GM12891 (cell line): ENCODE measurements at regions not wholly inside any gene's neighbourhood (a gene's known extent, or its start where the extent isn't known, plus 50 kb on each side); places are given as distances from the start of the nearest gene placed in this dataset.
"Not testable (repeated sequence)": the region's sequence is repeated elsewhere in the genome, so short reads cannot be mapped to it uniquely, and the experiment has no call there.

Experiments used
- DNase-seq: peaks from one replicate; pipeline ENCODE4 v3.0.0; 2011; ENCODE audit warnings: low spot score; ENCODE audit not compliant: insufficient read length
- FAIRE-seq: peaks from 2 replicates; lab custom pipeline; 2011; peaks lifted over from hg19 to GRCh38; lab: Jason Lieb, UNC
- PAX5 ChIP-seq: IDR thresholded peaks from 2 replicates; pipeline ENCODE4 v1.6.1; 2011; ENCODE audit warnings: low read length, moderate library complexity, mild to moderate bottlenecking; ENCODE audit not compliant: insufficient read depth, severe bottlenecking
- POLR2A ChIP-seq: IDR thresholded peaks from 2 replicates; pipeline ENCODE4 v1.6.1; 2011; ENCODE audit warnings: low read depth, low read length, control low read depth
- POLR2AphosphoS5 ChIP-seq: IDR thresholded peaks from 2 replicates; pipeline ENCODE4 v1.6.1; 2011; ENCODE audit warnings: low read depth, low read length, control low read depth
- POU2F2 ChIP-seq: IDR thresholded peaks from 2 replicates; pipeline ENCODE4 v1.6.1; 2011; ENCODE audit warnings: low read depth, mild to moderate bottlenecking, control low read depth, low read length, moderate library complexity
- SPI1 ChIP-seq: IDR thresholded peaks from 2 replicates; pipeline ENCODE4 v1.6.1; 2011; ENCODE audit warnings: low read depth, low read length, control low read depth
- TAF1 ChIP-seq: IDR thresholded peaks from 2 replicates; pipeline ENCODE4 v1.6.1; 2011; ENCODE audit warnings: low read depth, low read length, control low read depth

- TF ChIP-seq TAF1 (no peak), PAX5 (no peak), POU2F2 (no peak), POLR2A (no peak), POLR2AphosphoS5 (no peak), SPI1 (no peak)
- FAIRE-seq (no peak), DNase-seq (no peak)
Measured at GRCh38 chrX:1071351-1071750, 141.1 kb downstream of the CRLF2 start.

DNA sequence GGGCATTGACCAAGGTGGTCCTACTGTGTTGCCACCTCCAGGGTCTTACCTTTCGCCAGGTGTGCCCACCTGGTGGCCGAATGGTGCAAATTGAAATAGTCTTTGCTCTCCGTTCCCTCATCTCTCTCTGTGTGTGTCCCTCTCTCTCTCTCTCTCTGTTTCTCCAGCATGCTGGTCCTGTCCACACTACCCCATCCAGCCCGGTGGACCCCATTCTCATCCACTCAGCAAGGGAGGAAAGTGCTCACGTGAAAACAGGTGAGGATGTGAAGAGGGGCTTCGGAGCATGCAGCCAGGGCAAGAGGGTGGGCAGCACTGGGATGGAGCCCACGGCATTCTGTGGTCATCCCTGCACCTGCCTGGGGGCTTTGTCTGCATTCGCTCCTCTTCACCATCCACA, 150.1 kb downstream of the CRLF2 start:
- no peak for DNase-seq
- no peak for FAIRE-seq
- TF ChIP-seq POLR2A (no peak), SPI1 (no peak), TAF1 (no peak), POU2F2 (no peak), POLR2AphosphoS5 (no peak), PAX5 (no peak)

DNA sequence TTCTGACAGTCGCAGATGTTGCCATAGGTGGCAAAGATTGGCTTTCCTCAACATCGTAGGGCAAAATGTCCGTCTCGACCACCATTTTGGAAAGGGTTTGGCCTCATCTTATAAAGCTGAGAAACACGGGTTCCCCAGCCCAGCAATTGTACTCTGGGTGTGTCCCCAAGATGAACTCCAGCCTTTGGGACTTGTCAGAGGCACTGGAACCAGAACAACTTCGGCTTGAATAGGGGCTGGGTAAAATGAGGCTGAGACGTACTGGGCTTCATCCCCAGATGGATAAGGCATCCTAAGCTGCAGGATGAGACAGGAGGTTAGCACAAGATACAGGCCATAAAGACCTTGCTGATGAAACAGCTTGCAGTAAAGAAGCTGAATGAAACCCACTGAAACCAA, 151.9 kb downstream of the CRLF2 start:
- no peak for FAIRE-seq
- TF ChIP-seq PAX5 (no peak), POLR2AphosphoS5 (no peak), POU2F2 (no peak), POLR2A (no peak), TAF1 (no peak), SPI1 (no peak)

GRCh38 chrX:1059576-1060561, 152.6 kb downstream of the CRLF2 start:
- DNase-seq (no peak), FAIRE-seq (no peak)
- no peak for TF ChIP-seq POLR2A
- no peak for TF ChIP-seq TAF1
- TF ChIP-seq PAX5, result no peak
- TF ChIP-seq POU2F2, result no peak
- TF ChIP-seq SPI1, result no peak
- no peak for TF ChIP-seq POLR2AphosphoS5

More for the DNA sequence above, 151.9 kb downstream of the CRLF2 start:
- no peak for DNase-seq

DNA sequence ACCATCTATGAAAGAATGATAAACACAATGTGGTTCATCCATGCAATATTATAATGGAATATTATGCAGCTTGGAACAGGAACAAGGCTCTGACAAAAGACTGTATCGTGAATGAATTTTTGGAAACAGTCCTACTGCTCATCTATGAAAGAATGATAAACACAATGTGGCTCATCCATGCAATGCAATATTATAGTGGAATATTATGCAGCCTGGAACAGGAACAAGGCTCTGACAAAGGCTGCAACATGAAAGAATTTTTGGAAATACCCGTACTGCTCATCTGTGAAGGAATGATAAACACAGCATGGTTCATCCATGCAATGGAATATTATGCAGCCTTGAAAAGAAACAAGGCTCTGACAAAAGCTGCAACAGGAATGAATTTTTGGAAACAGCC, 158.8 kb downstream of the CRLF2 start:
- FAIRE-seq, DNase-seq: not testable (repeated sequence)

- FAIRE-seq, result no peak
- DNase-seq, result no peak
- no peak for TF ChIP-seq POLR2A
- TF ChIP-seq POU2F2, result no peak
- TF ChIP-seq PAX5, result no peak
- no peak for TF ChIP-seq TAF1
- no peak for TF ChIP-seq POLR2AphosphoS5
- TF ChIP-seq SPI1, result no peak
Measured at GRCh38 chrX:1053072-1053471, 159.4 kb downstream of the CRLF2 start.

- DNase-seq, result no peak
- TF ChIP-seq TAF1, result no peak
- TF ChIP-seq POU2F2, result no peak
- no peak for TF ChIP-seq POLR2A
- TF ChIP-seq SPI1, result no peak
- no peak for TF ChIP-seq POLR2AphosphoS5
- TF ChIP-seq PAX5, result no peak
- FAIRE-seq, result no peak
Measured at GRCh38 chrX:1052021-1052420, 160.4 kb downstream of the CRLF2 start.

DNA sequence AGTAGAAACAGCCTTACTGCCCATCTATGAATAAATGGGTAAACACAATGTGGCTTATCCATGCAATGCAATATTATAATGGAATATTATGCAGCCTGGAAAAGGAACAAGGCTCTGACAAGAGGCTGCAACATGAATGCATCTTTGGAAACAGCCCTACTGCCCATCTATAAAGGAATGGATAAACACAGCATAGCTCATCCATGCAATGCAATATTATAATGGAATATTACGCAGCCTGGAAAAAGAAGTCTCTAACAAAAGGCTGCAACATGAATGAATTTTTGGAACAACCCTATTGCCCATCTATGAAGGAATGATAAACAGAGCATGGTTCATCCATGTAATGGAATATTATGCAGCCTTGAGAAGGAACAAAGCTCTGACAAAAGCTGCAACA, 161.0 kb downstream of the CRLF2 start:
- TF ChIP-seq PAX5 (no peak), SPI1 (no peak), TAF1 (no peak), POLR2A (no peak), POU2F2 (no peak), POLR2AphosphoS5 (no peak)
- FAIRE-seq, result no peak
- no peak for DNase-seq

GRCh38 chrX:1045680-1046314, 166.7 kb downstream of the CRLF2 start:
- DNase-seq, result no peak
- no peak for TF ChIP-seq PAX5
- no peak for TF ChIP-seq SPI1
- no peak for TF ChIP-seq POLR2AphosphoS5
- TF ChIP-seq TAF1, result no peak
- TF ChIP-seq POU2F2, result no peak
- TF ChIP-seq POLR2A, result no peak
- no peak for FAIRE-seq
